H1 (cell line): ENCODE measurements at regions not wholly inside any gene's neighbourhood (a gene's known extent, or its start where the extent isn't known, plus 50 kb on each side); places are given as distances from the start of the nearest gene placed in this dataset.

Source experiments
- ATF2 ChIP-seq: IDR thresholded peaks from 2 replicates; pipeline ENCODE4 v1.6.1; 2012; ENCODE audit warnings: low read length, inconsistent platforms
- BACH1 ChIP-seq: IDR thresholded peaks from 2 replicates; pipeline ENCODE4 v1.6.1; 2012; ENCODE audit warnings: low read length, improper control_type of control experiment
- CHD7 ChIP-seq: fragments of 300-600 bp; sonication (generic); IDR thresholded peaks from 2 replicates; pipeline ENCODE4 v1.7.1; 2012; ENCODE audit warnings: low read length, moderate library complexity, mild to moderate bottlenecking, inconsistent platforms; ENCODE audit not compliant: insufficient replicate concordance
- EP300 ChIP-seq, 2 experiments: IDR thresholded peaks; 1 replicate in 1 of 2; 2 replicates in 1 of 2; pipeline ENCODE4 v1.6.1; 2011 to 2012; ENCODE audit warnings: low read depth in 2 of 2, low read length in 2 of 2, mild to moderate bottlenecking in 2 of 2, borderline replicate concordance in 1 of 2, inconsistent platforms in 1 of 2, moderate library complexity in 1 of 2
- HDAC2 ChIP-seq, 2 experiments: fragments of 300-600 bp in 1 of 2; sonication (generic) in 1 of 2; IDR thresholded peaks; 2 replicates each; pipeline ENCODE4 v1.6.1; 2011 to 2012; ENCODE audit warnings: low read depth in 2 of 2, low read length in 2 of 2, mild to moderate bottlenecking in 2 of 2, moderate library complexity in 2 of 2, borderline replicate concordance in 1 of 2, inconsistent platforms in 1 of 2
- RXRA ChIP-seq: IDR thresholded peaks from 2 replicates; pipeline ENCODE4 v1.6.1; 2011; ENCODE audit warnings: low read depth, mild to moderate bottlenecking, low read length, moderate library complexity; ENCODE audit not compliant: insufficient read depth
- SP4 ChIP-seq: IDR thresholded peaks from 2 replicates; pipeline ENCODE4 v1.6.1; 2012; ENCODE audit warnings: low read length, inconsistent platforms

- TF ChIP-seq CHD7, result no peak
- TF ChIP-seq BACH1, result no peak
- TF ChIP-seq RXRA, result no peak
- no peak for TF ChIP-seq ATF2
- no peak for TF ChIP-seq HDAC2 (IDR thresholded peaks at IDR 0.05; ENCODE audit: borderline replicate concordance in 1 of 2, low read depth in 2 of 2, low read length in 2 of 2)
- no peak for TF ChIP-seq SP4
- TF ChIP-seq EP300 (IDR thresholded peaks at IDR 0.05; ENCODE audit: borderline replicate concordance in 1 of 2, low read depth in 2 of 2, low read length in 2 of 2), result no peak
Measured at GRCh38 chr2:31788273-31788672, 207.5 kb upstream of the SRD5A2 start (continued).
